OCI-LY3 (cell line): ENCODE measurements at regions not wholly inside any gene's neighbourhood (a gene's known extent, or its start where the extent isn't known, plus 50 kb on each side); places are given as distances from the start of the nearest gene placed in this dataset.
"Not testable (repeated sequence)": the region's sequence is repeated elsewhere in the genome, so short reads cannot be mapped to it uniquely, and the experiment has no call there.

Experiments
- H2AFZ ChIP-seq: fragments of 200-600, 300-600 bp; shearing (Covaris generic); 2 replicates; pipeline ENCODE4 v1.6.0; 2014; ENCODE audit warnings: antibody characterized with exemption, low read depth, low read length
- H3K27ac ChIP-seq: fragments of 200-600, 300-600 bp; sonication (generic); 2 replicates; pipeline ENCODE4 v1.5.1; 2014; ENCODE audit warnings: mild to moderate bottlenecking, low read length, moderate library complexity, mixed read lengths
- H3K27me3 ChIP-seq: fragments of 200-600, 300-600 bp; sonication (generic); 2 replicates; pipeline ENCODE4 v1.6.1; 2014; ENCODE audit warnings: low read depth, low read length, mixed read lengths
- H3K36me3 ChIP-seq: fragments of 200-600, 300-600 bp; sonication (generic); replicated peaks from 2 replicates; pipeline ENCODE3; 2014; ENCODE audit warnings: low read depth, low read length, mixed read lengths
- H3K4me1 ChIP-seq: fragments of 300-600, 200-600 bp; sonication (generic); 2 replicates; pipeline ENCODE4 v1.6.1; 2014; ENCODE audit warnings: low read length, mixed read lengths
- H3K4me2 ChIP-seq: fragments of 200-600, 300-600 bp; sonication (generic); 2 replicates; pipeline ENCODE4 v1.6.1; 2014; ENCODE audit warnings: low read length, mixed read lengths
- H3K4me3 ChIP-seq: fragments of 300-600, 200-600 bp; sonication (generic); 2 replicates; pipeline ENCODE4 v1.5.1; 2014; ENCODE audit warnings: antibody characterized with exemption, mild to moderate bottlenecking, low read length, moderate library complexity
- H3K79me2 ChIP-seq: fragments of 300-600, 200-600 bp; shearing (Covaris generic); 2 replicates; pipeline ENCODE4 v1.6.1; 2014; ENCODE audit warnings: mild to moderate bottlenecking, low read length, mixed read lengths
- H3K9ac ChIP-seq: fragments of 300-600, 200-600 bp; shearing (Covaris generic); 2 replicates; pipeline ENCODE4 v1.6.0; 2014; ENCODE audit warnings: mild to moderate bottlenecking, low read length, moderate library complexity
- H3K9me3 ChIP-seq: fragments of 200-600, 300-600 bp; shearing (Covaris generic); 2 replicates; pipeline ENCODE4 v1.6.1; 2014; ENCODE audit warnings: low read length, mixed read lengths; ENCODE audit not compliant: insufficient read depth
- H4K20me1 ChIP-seq: fragments of 200-600, 300-600 bp; sonication (generic); 2 replicates; pipeline ENCODE4 v1.6.1; 2016; ENCODE audit warnings: low read length, mixed read lengths; ENCODE audit not compliant: insufficient read depth
- EZH2phosphoT487 ChIP-seq: fragments of 200-600 bp; shearing (Covaris generic); IDR thresholded peaks from 2 replicates; pipeline ENCODE4 v1.6.1; 2018; ENCODE audit warnings: antibody characterized with exemption, mixed run types, low read depth
- TF ChIP-seq, protein P1 (sequence below): fragments of 200-600, 300-600 bp; sonication (generic); IDR thresholded peaks from 2 replicates; pipeline ENCODE4 v1.5.1; 2014; ENCODE audit warnings: antibody characterized with exemption, low read length, low read depth

DNA sequence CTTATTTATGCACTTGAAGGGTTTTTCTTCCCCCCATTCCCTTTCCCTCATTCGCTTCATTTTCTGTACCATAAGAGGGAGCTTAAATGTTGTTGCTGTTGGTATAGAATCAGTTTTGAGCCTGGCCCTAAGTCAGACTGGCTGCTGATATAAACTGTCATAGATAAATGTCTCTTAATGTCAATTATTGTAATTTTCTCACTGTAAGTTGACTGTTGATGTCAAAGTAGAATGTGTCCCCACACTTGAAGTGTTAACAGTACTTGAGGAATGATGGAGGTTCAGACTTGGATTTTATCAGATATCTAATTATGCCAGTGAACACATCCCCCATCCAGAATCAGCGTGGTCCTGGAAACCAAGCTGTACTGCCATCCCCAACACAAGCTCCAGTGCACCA, 87.8 kb downstream of the PRR15 start:
- Histone ChIP-seq H4K20me1 (no peaks in the 10 kb centered on the region), H3K27ac (no peak overlapping the region), H3K9me3 (no peaks in the 10 kb centered on the region), H3K36me3 (no peaks in the 10 kb centered on the region), H3K4me2 (no peak overlapping the region), H3K27me3 (peaks cover 16% of the 10 kb centered on the region), H2AFZ (no peak overlapping the region), H3K79me2 (no peaks in the 10 kb centered on the region), H3K9ac (no peak overlapping the region), H3K4me1 (no peaks in the 10 kb centered on the region), H3K4me3 (no peak overlapping the region)
- no peak for TF ChIP-seq EZH2phosphoT487
- TF ChIP-seq, protein P1, sequence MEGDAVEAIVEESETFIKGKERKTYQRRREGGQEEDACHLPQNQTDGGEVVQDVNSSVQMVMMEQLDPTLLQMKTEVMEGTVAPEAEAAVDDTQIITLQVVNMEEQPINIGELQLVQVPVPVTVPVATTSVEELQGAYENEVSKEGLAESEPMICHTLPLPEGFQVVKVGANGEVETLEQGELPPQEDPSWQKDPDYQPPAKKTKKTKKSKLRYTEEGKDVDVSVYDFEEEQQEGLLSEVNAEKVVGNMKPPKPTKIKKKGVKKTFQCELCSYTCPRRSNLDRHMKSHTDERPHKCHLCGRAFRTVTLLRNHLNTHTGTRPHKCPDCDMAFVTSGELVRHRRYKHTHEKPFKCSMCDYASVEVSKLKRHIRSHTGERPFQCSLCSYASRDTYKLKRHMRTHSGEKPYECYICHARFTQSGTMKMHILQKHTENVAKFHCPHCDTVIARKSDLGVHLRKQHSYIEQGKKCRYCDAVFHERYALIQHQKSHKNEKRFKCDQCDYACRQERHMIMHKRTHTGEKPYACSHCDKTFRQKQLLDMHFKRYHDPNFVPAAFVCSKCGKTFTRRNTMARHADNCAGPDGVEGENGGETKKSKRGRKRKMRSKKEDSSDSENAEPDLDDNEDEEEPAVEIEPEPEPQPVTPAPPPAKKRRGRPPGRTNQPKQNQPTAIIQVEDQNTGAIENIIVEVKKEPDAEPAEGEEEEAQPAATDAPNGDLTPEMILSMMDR = no peak

DNA sequence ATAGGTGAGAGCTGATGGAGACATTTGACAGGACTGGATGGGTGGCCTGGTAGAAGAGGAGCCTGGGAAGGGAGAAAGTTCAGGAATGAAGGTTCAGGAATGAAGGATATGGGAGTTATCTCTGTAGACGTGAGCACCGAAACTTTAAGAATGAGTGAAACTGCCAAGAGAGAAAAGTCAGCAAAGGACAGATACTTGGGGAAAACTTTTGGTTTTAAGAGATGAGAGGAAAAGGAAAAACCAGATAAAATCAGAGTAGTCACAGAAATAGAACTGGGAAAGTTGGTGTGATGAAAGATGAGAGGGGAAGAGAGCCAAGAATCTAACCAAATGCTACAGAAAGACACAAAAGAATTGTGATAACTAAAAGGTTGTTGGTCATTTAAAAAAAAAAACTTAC, 88.9 kb downstream of the PRR15 start:
- no peaks in the 10 kb centered on the region for H3K36me3 ChIP-seq
- H2AFZ ChIP-seq = no peak overlapping the region
- H3K4me1 ChIP-seq = peaks cover 3% of the 10 kb centered on the region
- H3K79me2 ChIP-seq = no peaks in the 10 kb centered on the region
- TF ChIP-seq, protein P1 = no peak
- TF ChIP-seq EZH2phosphoT487 = no peak
- no peak overlapping the region for H3K4me3 ChIP-seq
- H3K27ac ChIP-seq = no peak overlapping the region
- H4K20me1 ChIP-seq = no peaks in the 10 kb centered on the region
- peaks cover 16% of the 10 kb centered on the region for H3K27me3 ChIP-seq
- H3K4me2 ChIP-seq = no peak overlapping the region
- H3K9me3 ChIP-seq = no peaks in the 10 kb centered on the region
- no peak overlapping the region for H3K9ac ChIP-seq

GRCh38 chr7:29654340-29654739, 90.7 kb downstream of the PRR15 start:
- H3K36me3 ChIP-seq, H2AFZ ChIP-seq, H3K27ac ChIP-seq, H3K9me3 ChIP-seq, H3K4me3 ChIP-seq, H3K4me2 ChIP-seq, H3K79me2 ChIP-seq, H3K4me1 ChIP-seq, H3K9ac ChIP-seq, H4K20me1 ChIP-seq: not testable (repeated sequence)
- H3K27me3 ChIP-seq = peaks cover 16% of the 10 kb centered on the region

DNA sequence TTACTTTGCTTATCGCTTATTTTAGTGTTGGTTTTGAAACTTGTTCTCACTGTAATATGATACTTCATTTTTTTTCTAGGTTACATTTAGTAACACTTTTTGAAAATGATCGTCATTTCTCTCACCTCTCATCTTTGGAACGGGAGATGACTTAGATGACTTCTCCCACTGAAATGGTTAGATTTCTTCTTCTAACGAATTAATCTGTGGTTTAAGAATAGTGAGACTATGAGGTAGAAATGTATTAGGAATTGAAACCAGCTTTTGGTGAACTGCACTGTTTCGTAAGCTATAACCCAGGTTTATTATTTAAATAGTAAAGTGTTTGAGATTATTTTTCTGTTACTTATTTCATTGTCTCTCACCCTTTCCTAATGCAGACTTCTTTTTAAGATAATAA, 93.7 kb downstream of the PRR15 start:
- peak overlapping the region; percentile 60 for H3K4me2 ChIP-seq
- TF ChIP-seq EZH2phosphoT487 = no peak
- TF ChIP-seq, protein P1 = no peak

DNA sequence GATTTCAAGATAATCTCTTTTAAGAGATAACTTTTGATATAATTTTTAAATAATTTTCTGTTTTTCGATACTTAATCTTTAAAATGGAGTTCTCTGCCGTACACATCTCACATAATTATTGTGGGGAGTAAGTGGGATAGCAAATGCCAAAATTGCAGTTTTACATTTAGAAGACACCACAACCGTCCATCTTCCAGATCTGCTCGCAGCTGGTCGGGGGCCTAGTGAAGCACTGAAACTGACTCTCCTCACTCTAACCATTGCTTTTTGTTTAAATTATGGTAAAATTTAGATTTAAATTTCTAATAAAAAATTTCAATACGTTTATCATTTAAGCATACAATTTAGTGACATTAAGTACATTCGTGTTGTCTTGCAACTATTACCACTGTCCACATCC, 94.2 kb downstream of the PRR15 start:
- H3K9ac ChIP-seq = no peak overlapping the region
- peaks cover 3% of the 10 kb centered on the region for H3K4me1 ChIP-seq
- no peak overlapping the region for H3K4me2 ChIP-seq
- no peak for TF ChIP-seq EZH2phosphoT487
- TF ChIP-seq, protein P1 = no peak
- no peak overlapping the region for H3K27ac ChIP-seq
- no peaks in the 10 kb centered on the region for H4K20me1 ChIP-seq
- no peak overlapping the region for H2AFZ ChIP-seq
- peaks cover 4% of the 10 kb centered on the region for H3K27me3 ChIP-seq
- H3K36me3 ChIP-seq = no peaks in the 10 kb centered on the region
- no peaks in the 10 kb centered on the region for H3K9me3 ChIP-seq
- no peaks in the 10 kb centered on the region for H3K79me2 ChIP-seq
- H3K4me3 ChIP-seq = no peak overlapping the region

More for the DNA sequence above, 93.7 kb downstream of the PRR15 start:
- no peak overlapping the region for H2AFZ ChIP-seq
- H3K27ac ChIP-seq = no peak overlapping the region
- peaks cover 10% of the 10 kb centered on the region for H3K27me3 ChIP-seq
- no peaks in the 10 kb centered on the region for H3K9me3 ChIP-seq
- no peaks in the 10 kb centered on the region for H3K79me2 ChIP-seq
- H3K4me1 ChIP-seq = peaks cover 3% of the 10 kb centered on the region
- H3K9ac ChIP-seq = no peak overlapping the region
- H3K4me3 ChIP-seq = no peak overlapping the region
- no peaks in the 10 kb centered on the region for H3K36me3 ChIP-seq
- no peaks in the 10 kb centered on the region for H4K20me1 ChIP-seq

GRCh38 chr7:29659213-29659612, 95.6 kb downstream of the PRR15 start:
- H3K9me3 ChIP-seq, H3K4me1 ChIP-seq, H3K4me3 ChIP-seq, H3K27me3 ChIP-seq, H3K4me2 ChIP-seq, H3K27ac ChIP-seq, H3K79me2 ChIP-seq, H3K36me3 ChIP-seq, H3K9ac ChIP-seq, H4K20me1 ChIP-seq, H2AFZ ChIP-seq: not testable (repeated sequence)

DNA sequence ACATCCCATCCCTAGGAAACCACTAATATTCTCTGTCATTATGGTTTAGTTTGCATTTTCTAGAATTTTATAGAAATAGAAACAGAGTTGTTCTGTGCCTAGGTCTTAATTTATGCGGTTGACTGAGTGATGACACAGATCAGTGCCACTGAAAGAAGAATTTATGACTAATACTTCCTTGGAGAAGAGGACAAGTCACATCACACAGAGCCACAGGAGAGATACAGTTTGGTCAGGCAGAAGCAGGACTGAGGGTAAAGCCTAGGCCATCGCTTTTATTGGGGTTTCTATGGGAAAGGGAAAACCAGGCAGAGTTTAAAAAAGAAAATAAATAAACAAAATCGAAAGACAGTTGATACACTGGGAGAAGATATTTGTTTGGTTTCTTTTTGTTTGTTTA, 99.3 kb downstream of the PRR15 start:
- H3K4me2 ChIP-seq, H3K36me3 ChIP-seq, H3K9me3 ChIP-seq, H3K4me1 ChIP-seq, H2AFZ ChIP-seq, H3K27ac ChIP-seq, H3K9ac ChIP-seq, H3K79me2 ChIP-seq, H3K4me3 ChIP-seq, H3K27me3 ChIP-seq, H4K20me1 ChIP-seq: not testable (repeated sequence)
